ENCODE measurements at regions not wholly inside any gene's neighbourhood (a gene's known extent, or its start where the extent isn't known, plus 50 kb on each side); places are given as distances from the start of the nearest gene placed in this dataset.

- DNase-seq: no peak
Observed at GRCh38 chr1:217032715-217033367, 309.6 kb upstream of the ESRRG start.

GRCh38 chr1:217029281-217030157 lies 306.3 kb upstream of the ESRRG start:
- DNase-seq: no peak

DNA sequence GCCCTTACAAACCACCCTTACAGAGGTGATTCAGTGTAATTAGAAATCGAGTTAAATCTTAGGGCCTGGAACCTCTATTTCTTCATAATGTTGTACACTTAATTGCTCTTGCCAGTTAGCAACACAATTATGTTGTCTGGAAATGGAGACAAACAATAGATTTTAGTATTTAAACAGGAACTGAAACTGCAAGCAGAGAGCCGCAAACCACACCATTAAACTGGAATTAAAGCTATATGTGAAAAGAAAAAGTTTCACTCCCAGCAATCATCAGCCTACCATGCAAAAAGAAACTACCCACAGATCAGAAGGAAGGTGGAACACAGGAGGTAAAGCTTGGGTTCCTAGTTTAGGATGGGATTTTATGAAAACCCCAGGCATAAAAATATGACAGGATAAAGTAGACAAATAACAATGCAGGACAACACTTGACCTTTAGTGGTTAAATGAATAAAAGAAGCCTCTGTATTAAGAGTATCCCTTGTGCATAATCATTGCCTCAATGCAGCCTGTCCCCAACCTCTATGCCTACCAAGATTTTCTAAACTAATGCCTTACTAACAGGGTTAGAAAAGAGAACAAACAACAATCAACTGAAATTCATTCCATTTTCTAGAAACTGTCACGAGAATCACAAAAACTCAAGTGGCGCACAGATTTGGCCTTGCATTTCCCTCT lies 304.3 kb upstream of the ESRRG start:
- no peak for DNase-seq

DNA sequence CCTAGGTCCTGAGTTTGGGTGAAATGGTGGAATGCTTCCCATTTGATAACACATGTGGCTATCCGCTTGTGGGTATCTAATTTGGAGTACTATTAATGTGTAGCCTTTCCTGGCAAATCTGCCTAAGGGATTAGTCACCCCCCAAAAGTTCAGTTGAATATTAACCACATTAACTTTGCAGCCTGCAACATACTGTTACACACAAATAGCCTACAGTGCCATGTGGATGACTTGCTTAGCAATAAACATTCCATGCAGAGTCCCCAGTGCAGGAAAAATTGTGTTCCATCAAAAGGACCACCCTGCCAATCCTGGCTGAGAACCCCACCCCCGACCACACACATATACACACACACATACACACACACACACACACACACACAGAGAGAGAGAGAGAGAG lies 303.3 kb upstream of the ESRRG start:
- no peak for DNase-seq

GRCh38 chr1:217025381-217025780 lies 302.2 kb upstream of the ESRRG start:
- no peak for DNase-seq

GRCh38 chr1:217024911-217025310 lies 301.7 kb upstream of the ESRRG start:
- no peak for DNase-seq

- DNase-seq: no peak
Observed at GRCh38 chr1:217021956-217022355, 298.7 kb upstream of the ESRRG start.

DNA sequence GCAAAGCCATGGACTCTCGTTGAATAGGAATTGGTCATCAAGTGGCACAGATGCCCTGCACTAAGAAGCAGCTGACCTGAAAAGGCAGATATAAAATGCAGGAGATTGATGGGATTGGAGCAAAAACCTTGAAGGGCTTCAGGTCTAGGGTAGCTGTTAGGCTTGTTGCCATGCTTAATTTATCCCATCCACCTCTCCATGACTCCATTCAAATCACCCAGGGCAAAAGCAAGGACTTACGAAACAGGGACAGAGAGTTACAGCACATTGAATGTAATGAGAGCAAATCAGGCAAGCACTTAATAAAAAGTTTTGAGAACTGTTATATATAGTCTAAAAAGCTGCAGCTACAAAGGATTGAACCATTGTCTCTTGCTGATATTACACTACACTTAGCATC lies 298.2 kb upstream of the ESRRG start:
- DNase-seq: no peak

DNA sequence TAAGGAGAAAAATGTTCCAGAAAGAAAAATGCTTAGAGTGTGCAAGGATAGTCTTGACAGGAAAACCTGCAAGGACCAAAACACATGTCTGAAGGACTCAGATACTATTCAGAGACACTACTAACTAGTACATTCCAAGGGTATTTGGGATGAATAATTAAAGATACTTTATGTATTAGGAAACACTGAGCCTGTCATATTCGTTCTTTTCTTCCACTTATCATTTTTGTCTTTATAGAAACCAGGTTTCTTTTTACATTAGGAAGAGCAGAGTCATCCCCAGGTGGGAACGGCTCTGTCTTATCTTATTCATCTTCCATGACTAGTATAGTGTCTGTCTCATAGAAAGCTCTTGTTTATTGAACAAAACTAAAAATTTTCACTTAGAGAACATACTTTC lies 296.2 kb upstream of the ESRRG start:
- no peak for DNase-seq

DNA sequence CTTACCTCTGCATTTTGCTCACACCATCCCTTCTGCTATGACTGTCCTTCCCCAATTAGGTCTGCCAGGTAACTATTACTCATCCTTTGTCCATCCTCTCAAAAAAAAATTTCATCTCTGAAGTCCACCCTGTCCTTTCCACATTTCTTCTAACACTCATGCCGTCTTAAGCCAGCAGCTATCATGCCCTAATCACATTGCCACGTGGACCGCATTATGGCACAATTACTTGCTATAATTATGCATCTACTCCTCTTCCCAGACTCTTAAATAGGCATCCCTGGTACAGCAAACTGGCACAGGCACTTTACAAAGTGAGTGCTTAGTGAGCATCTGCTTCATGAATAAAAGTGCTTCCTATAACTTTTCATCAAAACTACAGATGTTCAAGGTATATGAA lies 295.4 kb upstream of the ESRRG start:
- no peak for DNase-seq

GRCh38 chr1:217017165-217017564 lies 293.9 kb upstream of the ESRRG start:
- DNase-seq: no peak

DNA sequence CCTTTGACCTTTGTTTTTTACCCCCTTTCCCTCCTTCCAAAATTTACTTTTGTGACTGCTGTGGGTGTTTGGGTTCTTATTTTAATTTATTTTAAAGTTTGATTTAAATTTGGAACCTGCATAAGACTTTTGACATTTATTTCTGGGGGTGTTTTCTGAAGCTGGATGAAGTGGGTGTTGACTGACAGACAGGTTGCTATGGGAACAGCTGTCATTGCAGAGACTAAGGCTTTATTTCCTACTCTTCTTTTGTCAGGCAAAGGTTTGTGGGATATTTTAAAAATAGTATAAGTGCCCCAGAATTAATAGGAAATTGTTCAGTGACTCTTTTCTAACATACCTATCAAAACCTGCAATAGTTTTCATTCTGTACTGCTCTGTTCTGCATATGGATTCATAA lies 290.8 kb upstream of the ESRRG start:
- no peak for DNase-seq

DNA sequence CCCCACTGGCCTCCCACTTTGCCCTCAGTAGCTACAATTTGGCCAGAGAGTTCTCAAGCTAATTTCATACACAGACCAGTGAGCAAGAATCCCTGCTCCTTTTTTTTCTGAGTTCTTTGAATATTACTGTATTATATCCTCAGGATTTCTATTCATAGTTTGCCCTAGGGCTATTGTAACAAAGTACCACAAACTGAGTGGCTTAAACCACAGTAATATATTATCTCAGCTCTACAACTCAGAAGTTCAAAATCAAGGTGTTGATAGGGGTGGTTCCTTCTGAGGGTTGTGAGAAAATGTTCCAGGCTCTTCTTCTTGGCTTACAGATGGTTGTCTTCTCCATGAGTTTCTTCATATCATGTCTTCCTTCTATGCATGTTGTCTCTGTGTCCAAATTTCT lies 289.4 kb upstream of the ESRRG start:
- DNase-seq: no peak

DNA sequence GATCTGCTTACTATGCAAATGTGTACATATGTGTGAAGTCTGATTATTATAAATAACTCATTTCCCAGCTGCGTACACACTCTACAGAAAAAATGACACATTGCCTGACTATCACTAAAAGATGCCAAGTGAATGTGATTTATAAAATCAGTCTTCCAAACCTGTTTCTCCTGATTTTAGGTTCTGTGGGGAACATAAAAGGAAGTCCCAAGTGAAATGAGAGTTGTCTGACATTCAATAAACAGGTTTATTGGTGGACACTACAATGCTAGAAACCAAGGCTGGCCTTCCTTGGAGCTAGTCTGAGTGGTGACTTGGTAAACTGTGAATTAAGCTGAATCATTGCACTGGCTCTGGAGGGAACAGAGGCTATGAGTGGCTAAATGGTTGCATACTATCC lies 287.9 kb upstream of the ESRRG start:
- DNase-seq: no peak

GRCh38 chr1:217010253-217010652 lies 287.0 kb upstream of the ESRRG start:
- no peak for DNase-seq

DNA sequence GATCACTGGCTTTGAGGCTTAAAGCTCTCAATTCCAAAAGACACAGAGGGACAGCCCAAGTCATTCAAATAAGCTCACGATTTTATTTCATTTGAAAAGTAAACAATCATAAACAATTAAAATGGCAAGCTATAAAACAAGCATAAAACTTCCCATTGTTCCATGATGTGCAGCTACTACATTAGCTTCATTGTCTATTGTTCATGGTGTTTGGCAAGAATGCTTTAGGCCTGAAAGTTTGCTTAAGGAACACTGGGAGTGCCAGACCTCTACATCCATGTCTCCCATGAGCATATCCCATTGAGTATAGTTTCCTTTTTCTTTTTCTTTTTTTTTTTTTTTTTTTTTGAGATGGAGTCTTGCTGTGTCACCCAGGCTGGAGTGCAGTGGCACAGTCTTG lies 286.1 kb upstream of the ESRRG start:
- DNase-seq: no peak

GRCh38 chr1:217004776-217005436 lies 281.7 kb upstream of the ESRRG start:
- DNase-seq: no peak

DNA sequence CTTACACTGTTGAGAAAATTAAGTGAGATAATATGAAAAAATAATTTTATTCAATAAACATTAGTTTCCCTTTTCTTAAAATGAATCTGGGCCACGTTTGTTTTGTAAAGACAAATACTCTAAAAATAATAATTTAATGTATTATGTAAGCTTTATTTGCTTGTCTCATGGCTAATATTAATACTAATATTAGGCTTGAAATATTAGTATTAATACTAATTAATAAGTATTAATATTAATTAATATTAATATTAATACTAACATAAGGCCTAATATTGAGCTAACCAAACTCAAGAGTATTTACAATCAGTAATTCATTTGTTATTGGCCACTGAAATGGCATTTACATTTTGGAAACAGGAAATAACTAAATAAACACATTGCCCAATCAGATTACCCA lies 280.1 kb upstream of the ESRRG start:
- DNase-seq: no peak

DNA sequence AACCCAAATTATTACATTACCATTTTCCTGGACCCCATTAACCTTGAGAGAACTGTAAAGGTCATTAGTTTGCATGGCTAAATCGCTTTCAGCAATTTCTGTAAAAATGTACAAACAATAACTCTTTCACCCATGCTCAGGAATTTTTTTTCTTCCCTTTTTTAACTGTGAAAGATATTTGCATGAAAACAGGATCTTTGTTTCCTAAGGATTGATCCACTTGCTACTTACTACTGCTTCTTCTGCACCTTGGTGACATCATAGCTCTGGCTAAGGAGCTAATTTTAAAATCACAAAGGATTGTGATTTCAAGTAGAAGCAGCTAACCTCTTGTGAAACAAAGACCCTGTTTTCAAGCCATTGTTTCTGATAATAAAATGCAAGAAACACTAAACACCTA lies 274.6 kb upstream of the ESRRG start:
- DNase-seq: no peak

GRCh38 chr1:216997069-216997468 lies 273.8 kb upstream of the ESRRG start:
- no peak for DNase-seq

DNA sequence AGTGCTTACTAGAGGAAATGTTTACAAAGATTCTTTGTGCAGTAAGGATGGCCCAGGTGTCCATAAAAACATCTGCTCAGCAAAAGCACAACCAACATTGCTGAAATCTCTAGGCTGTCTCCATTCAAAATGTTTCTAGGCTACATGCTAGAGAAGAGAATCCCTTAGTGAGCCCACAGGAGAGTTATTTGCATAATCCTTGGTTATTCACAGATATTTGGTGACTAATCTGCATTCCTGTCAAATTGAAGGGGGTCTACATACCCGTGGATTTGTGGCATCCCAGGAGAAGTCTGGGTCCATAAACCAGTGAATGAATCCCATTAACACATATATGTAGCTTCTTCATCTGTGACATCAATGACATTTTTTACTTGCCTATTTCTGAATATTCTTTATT lies 261.3 kb upstream of the ESRRG start:
- no peak for DNase-seq

DNA sequence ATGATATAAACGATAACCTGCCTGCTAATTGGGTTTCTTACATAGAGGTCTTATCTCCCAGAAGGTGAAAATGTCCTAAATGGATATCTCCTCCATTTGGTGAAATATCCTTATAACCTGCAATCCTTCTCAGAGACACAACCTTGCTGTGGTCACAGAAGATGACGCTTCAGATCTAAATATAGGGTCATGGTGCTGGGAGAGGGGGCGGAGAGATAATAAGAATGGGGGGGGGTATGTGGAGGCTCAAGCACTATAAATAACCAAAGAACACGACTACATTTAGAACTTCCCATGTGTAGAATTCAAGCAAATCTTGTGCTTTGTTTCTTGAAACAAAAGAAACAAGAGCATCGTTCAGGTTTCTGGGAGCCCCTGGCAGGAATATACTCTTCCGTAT lies 260.6 kb upstream of the ESRRG start:
- no peak for DNase-seq

DNA sequence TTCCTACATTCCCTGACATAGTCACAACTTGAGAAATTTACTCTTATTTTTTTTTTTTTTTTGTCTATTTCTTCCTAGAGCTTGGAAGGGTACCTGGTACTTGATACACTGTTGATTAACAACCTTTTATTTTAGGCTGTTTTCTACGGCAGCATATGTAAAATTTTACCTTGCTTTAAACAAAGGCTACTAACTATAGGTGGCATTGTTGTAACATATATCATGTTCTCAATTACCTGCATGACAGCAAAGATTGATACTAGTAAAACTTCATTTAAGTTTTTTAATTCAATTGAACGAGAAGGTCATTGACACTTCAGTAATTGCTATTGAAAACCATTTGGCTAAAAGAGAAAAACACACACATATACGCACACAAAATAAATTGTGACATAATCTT lies 238.3 kb upstream of the ESRRG start:
- DNase-seq: no peak

GRCh38 chr1:216960716-216961115 lies 237.5 kb upstream of the ESRRG start:
- no peak for DNase-seq
